H9 (cell line): ENCODE measurements at regions not wholly inside any gene's neighbourhood (a gene's known extent, or its start where the extent isn't known, plus 50 kb on each side); places are given as distances from the start of the nearest gene placed in this dataset.

Source experiments
- DNase-seq: peaks from one replicate; pipeline ENCODE4 v3.0.0-alpha.2; 2017
- H2AFZ ChIP-seq: one replicate; pipeline ENCODE4 v1.6.1; 2013; ENCODE audit warnings: mild to moderate bottlenecking, low read length, control low read depth, moderate library complexity
- H2AK5ac ChIP-seq: 2 replicates; pipeline ENCODE4 v1.6.1; 2013; ENCODE audit warnings: low read length, control low read depth, mixed read lengths; ENCODE audit not compliant: insufficient read length
- H2BK120ac ChIP-seq: one replicate; pipeline ENCODE4 v1.6.1; 2013; ENCODE audit warnings: low read depth, mild to moderate bottlenecking, low read length, control low read depth, inconsistent platforms; ENCODE audit not compliant: poor library complexity, severe bottlenecking
- H2BK12ac ChIP-seq: 2 replicates; pipeline ENCODE4 v1.6.1; 2013; ENCODE audit warnings: low read length, control low read depth, mixed read lengths, low read depth; ENCODE audit not compliant: insufficient read length
- H2BK15ac ChIP-seq: 2 replicates; pipeline ENCODE4 v1.6.1; 2013; ENCODE audit warnings: low read depth, low read length, control low read depth
- H2BK20ac ChIP-seq: one replicate; pipeline ENCODE4 v1.6.1; 2013; ENCODE audit warnings: low read depth, mild to moderate bottlenecking, low read length, control low read depth, inconsistent platforms; ENCODE audit not compliant: poor library complexity, severe bottlenecking
- H2BK5ac ChIP-seq: 2 replicates; pipeline ENCODE4 v1.6.1; 2013; ENCODE audit warnings: low read length, control low read depth, mixed read lengths; ENCODE audit not compliant: insufficient read length
- H3K14ac ChIP-seq: 2 replicates; pipeline ENCODE4 v1.6.1; 2013; ENCODE audit warnings: low read length, control low read depth; ENCODE audit not compliant: insufficient read depth
- H3K18ac ChIP-seq: 2 replicates; pipeline ENCODE4 v1.6.1; 2013; ENCODE audit warnings: low read depth, mild to moderate bottlenecking, mixed read lengths, low read length, control low read depth; ENCODE audit not compliant: insufficient read length
- H3K23ac ChIP-seq: 2 replicates; pipeline ENCODE4 v1.6.1; 2013; ENCODE audit warnings: low read length, control low read depth, mixed read lengths, low read depth; ENCODE audit not compliant: insufficient read length
- H3K23me2 ChIP-seq: 2 replicates; pipeline ENCODE4 v1.6.1; 2013; ENCODE audit warnings: low read depth, mild to moderate bottlenecking, mixed read lengths, low read length, control low read depth; ENCODE audit not compliant: insufficient read length, poor library complexity, severe bottlenecking
- H3K27ac ChIP-seq: 2 replicates; pipeline ENCODE4 v1.5.1; 2013; ENCODE audit warnings: low read length, control low read depth, mixed read lengths, low read depth; ENCODE audit not compliant: insufficient read length
- H3K27me3 ChIP-seq: 2 replicates; pipeline ENCODE4 v1.6.1; 2013; ENCODE audit warnings: low read length, control low read depth, inconsistent platforms; ENCODE audit not compliant: insufficient read depth
- H3K4ac ChIP-seq: 2 replicates; pipeline ENCODE4 v1.6.1; 2013; ENCODE audit warnings: low read depth, mild to moderate bottlenecking, control low read depth, inconsistent platforms, low read length, moderate library complexity
- H3K4me1 ChIP-seq: 2 replicates; pipeline ENCODE4 v1.6.1; 2013; ENCODE audit warnings: low read length, control low read depth, inconsistent platforms; ENCODE audit not compliant: insufficient read depth
- H3K4me2 ChIP-seq: 2 replicates; pipeline ENCODE4 v1.6.1; 2013; ENCODE audit warnings: low read length, control low read depth, mixed read lengths; ENCODE audit not compliant: insufficient read length, insufficient read depth
- H3K56ac ChIP-seq: 2 replicates; pipeline ENCODE4 v1.6.1; 2013; ENCODE audit warnings: low read depth, mild to moderate bottlenecking, mixed read lengths, low read length, control low read depth; ENCODE audit not compliant: insufficient read length
- H3K79me1 ChIP-seq: 2 replicates; pipeline ENCODE4 v1.6.1; 2013; ENCODE audit warnings: low read depth, mild to moderate bottlenecking, moderate library complexity, low read length, control low read depth, inconsistent platforms; ENCODE audit not compliant: insufficient read depth, poor library complexity, severe bottlenecking
- H3K79me2 ChIP-seq: 2 replicates; pipeline ENCODE4 v1.6.1; 2013; ENCODE audit warnings: low read length, control low read depth, inconsistent platforms; ENCODE audit not compliant: insufficient read depth
- H3K9ac ChIP-seq: 2 replicates; pipeline ENCODE4 v1.6.1; 2013; ENCODE audit warnings: low read length, control low read depth, mixed read lengths; ENCODE audit not compliant: insufficient read length; ENCODE audit errors: extremely low read depth
- H3K9me3 ChIP-seq: one replicate; pipeline ENCODE4 v1.6.1; 2013; ENCODE audit warnings: low read depth, low read length, inconsistent platforms; ENCODE audit not compliant: control insufficient read depth
- H3T11ph ChIP-seq: one replicate; pipeline ENCODE4 v1.6.1; 2013; ENCODE audit warnings: mild to moderate bottlenecking, low read length, control low read depth, inconsistent platforms
- H4K20me1 ChIP-seq: one replicate; pipeline ENCODE4 v1.6.1; 2013; ENCODE audit not compliant: control insufficient read depth, insufficient read length, insufficient read depth
- H4K5ac ChIP-seq: 2 replicates; pipeline ENCODE4 v1.6.1; 2013; ENCODE audit warnings: low read depth, mild to moderate bottlenecking, mixed read lengths, low read length, control low read depth; ENCODE audit not compliant: insufficient read length
- H4K8ac ChIP-seq: replicated peaks from 2 replicates; pipeline ENCODE4 v1.6.1; 2013; ENCODE audit warnings: low read length, control low read depth, mixed read lengths, low read depth; ENCODE audit not compliant: insufficient read length
- H4K91ac ChIP-seq: 2 replicates; pipeline ENCODE4 v1.6.1; 2013; ENCODE audit warnings: low read depth, mild to moderate bottlenecking, moderate library complexity, mixed read lengths, low read length, control low read depth; ENCODE audit not compliant: insufficient read length
- H3K27ac Mint-ChIP-seq, 3 experiments: 2 replicates in 2 of 3; 3 replicates in 1 of 3; pipeline ENCODE4 v1.8.0; 2020 to 2021; ENCODE audit warnings: mixed read lengths in 3 of 3, mild to moderate bottlenecking in 1 of 3, moderate library complexity in 1 of 3
- H3K27me3 Mint-ChIP-seq: 2 replicates; pipeline ENCODE4 v1.8.0; 2021; ENCODE audit warnings: low read depth, mild to moderate bottlenecking, moderate library complexity, mixed read lengths
- H3K36me3 Mint-ChIP-seq, 3 experiments: 2 replicates in 2 of 3; 3 replicates in 1 of 3; pipeline ENCODE4 v1.8.0; 2020 to 2021; ENCODE audit warnings: low read depth in 3 of 3, mixed read lengths in 3 of 3; ENCODE audit not compliant: insufficient read depth in 1 of 3
- H3K4me1 Mint-ChIP-seq, 2 experiments: 2 replicates each; pipeline ENCODE4 v1.8.0; 2020; ENCODE audit warnings: mixed read lengths in 2 of 2
- H3K4me3 Mint-ChIP-seq, 2 experiments: 2 replicates in 1 of 2; 3 replicates in 1 of 2; pipeline ENCODE4 v1.8.0; 2020 to 2021; ENCODE audit warnings: mild to moderate bottlenecking in 2 of 2, mixed read lengths in 2 of 2, moderate library complexity in 1 of 2
- H3K9me3 Mint-ChIP-seq, 2 experiments: 2 replicates in 1 of 2; 3 replicates in 1 of 2; pipeline ENCODE4 v1.8.0; 2020; ENCODE audit warnings: mild to moderate bottlenecking in 2 of 2, mixed read lengths in 2 of 2, moderate library complexity in 1 of 2
- CTCF ChIP-seq: fragments of 200-600 bp; sonication (generic); conservative IDR thresholded peaks from 3 replicates; pipeline ENCODE4 v1.8.0; 2021; ENCODE audit warnings: antibody characterized with exemption, mild to moderate bottlenecking
- WGBS: extraction: QIAGEN DNeasy Blood & Tissue Kit; methylation state at CpG from one replicate; pipeline ENCODE4 v1.1.7; 2013; ENCODE audit warnings: missing lambda C conversion rate, low lambda C conversion rate, mixed read lengths; ENCODE audit not compliant: insufficient read length; ENCODE audit errors: extremely low coverage; 5-methylcytosine and 5-hydroxymethylcytosine counted together

DNA sequence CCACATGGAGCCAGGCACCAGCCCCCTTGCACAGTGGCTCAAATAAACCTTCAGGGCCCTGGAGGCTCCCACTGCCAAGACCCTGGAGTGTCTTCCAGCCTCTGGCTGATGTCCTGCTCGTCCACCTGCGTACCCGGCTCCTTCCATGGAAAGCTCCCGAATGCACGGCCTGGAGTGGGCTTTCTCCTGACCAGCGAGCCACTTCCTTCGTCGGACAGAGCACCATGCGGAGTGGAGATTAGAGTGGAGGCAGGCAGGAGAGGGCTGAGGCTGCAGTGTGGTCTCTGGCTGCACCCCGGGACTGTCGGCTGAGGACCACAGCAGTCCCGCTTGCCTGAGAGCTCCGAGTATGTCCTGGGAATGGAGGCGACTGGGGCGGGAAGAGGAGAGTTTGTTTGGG lies 93.7 kb upstream of the SFSWAP start:
- no peak overlapping the region for H3K56ac ChIP-seq
- no peaks in the 10 kb centered on the region for H3K9me3 Mint-ChIP-seq
- H3K23ac ChIP-seq: no peak overlapping the region
- H2BK20ac ChIP-seq: no peak overlapping the region
- H3K14ac ChIP-seq: no peak overlapping the region
- TF ChIP-seq CTCF: no peak
- H3K23me2 ChIP-seq: no peaks in the 10 kb centered on the region
- H3K27me3 Mint-ChIP-seq: peaks cover 12% of the 10 kb centered on the region
- H3K27ac Mint-ChIP-seq: peak overlapping the region in 1 of 3 experiments; percentile 8; a peak in 1 of 7 replicates
- no peak overlapping the region for H3K18ac ChIP-seq
- no CpG with 5 or more reads among the region's 15 CpGs for WGBS
- H2BK120ac ChIP-seq: no peak overlapping the region
- no peak overlapping the region for H3T11ph ChIP-seq
- no peak overlapping the region for H3K4me2 ChIP-seq
- no peaks in the 10 kb centered on the region for H3K27me3 ChIP-seq
- no peak overlapping the region for H4K91ac ChIP-seq
- H2BK12ac ChIP-seq: no peak overlapping the region
- no peaks in the 10 kb centered on the region for H3K9me3 ChIP-seq
- peaks cover 26 to 42% of the 10 kb centered on the region in 2 experiments for H3K4me1 Mint-ChIP-seq
- H2AK5ac ChIP-seq: no peak overlapping the region
- no peak overlapping the region for H3K4me3 Mint-ChIP-seq
- H3K27ac ChIP-seq: no peak overlapping the region
- H2BK5ac ChIP-seq: no peak overlapping the region
- no peak overlapping the region for H3K4ac ChIP-seq
- H3K4me1 ChIP-seq: peaks cover 12% of the 10 kb centered on the region; the same call in 1 of the 2 replicates
- no peaks in the 10 kb centered on the region for H3K36me3 Mint-ChIP-seq
- DNase-seq: no peak
- H2AFZ ChIP-seq: no peak overlapping the region
- no peak overlapping the region for H4K8ac ChIP-seq
- H3K79me1 ChIP-seq: no peaks in the 10 kb centered on the region
- H3K9ac ChIP-seq: no peak overlapping the region
- no peaks in the 10 kb centered on the region for H4K20me1 ChIP-seq
- H2BK15ac ChIP-seq: no peak overlapping the region
- H4K5ac ChIP-seq: no peak overlapping the region
- no peaks in the 10 kb centered on the region for H3K79me2 ChIP-seq
